Vagina (tissue), 2 donors: ENCODE measurements at regions not wholly inside any gene's neighbourhood (a gene's known extent, or its start where the extent isn't known, plus 50 kb on each side); places are given as distances from the start of the nearest gene placed in this dataset.

Source experiments
- CTCF ChIP-seq, 3 experiments: fragments of 450-650 bp in 2 of 3; fragments of 200-600 bp in 1 of 3; sonication (generic) in 1 of 3; IDR thresholded peaks; one replicate each; pipeline ENCODE4 v1.5.1; 2017 to 2019; ENCODE audit warnings: antibody characterized with exemption in 3 of 3, mild to moderate bottlenecking in 2 of 3, moderate library complexity in 2 of 3
- POLR2A ChIP-seq, 2 donors: fragments of 450-650 bp; IDR thresholded peaks; one replicate each; pipeline ENCODE4 v1.6.1; 2017; ENCODE audit warnings: antibody characterized with exemption in 2 of 2, mild to moderate bottlenecking in 2 of 2, moderate library complexity in 2 of 2

- TF ChIP-seq CTCF (IDR thresholded peaks at IDR 0.05) (no peak), POLR2A (IDR thresholded peaks at IDR 0.05) (no peak)
Measured at GRCh38 chr9:78669591-78669990, 372.7 kb downstream of the PSAT1 start.
